GM21390 (cell line): ENCODE measurements at regions not wholly inside any gene's neighbourhood (a gene's known extent, or its start where the extent isn't known, plus 50 kb on each side); places are given as distances from the start of the nearest gene placed in this dataset.
"Not testable (repeated sequence)": the region's sequence is repeated elsewhere in the genome, so short reads cannot be mapped to it uniquely, and the experiment has no call there.

Experiments
- ATAC-seq: cut with Tn5 transposase; IDR thresholded peaks from one replicate; pipeline ENCODE4 v1.9.1; 2021; ENCODE audit not compliant: unreplicated experiment

DNA sequence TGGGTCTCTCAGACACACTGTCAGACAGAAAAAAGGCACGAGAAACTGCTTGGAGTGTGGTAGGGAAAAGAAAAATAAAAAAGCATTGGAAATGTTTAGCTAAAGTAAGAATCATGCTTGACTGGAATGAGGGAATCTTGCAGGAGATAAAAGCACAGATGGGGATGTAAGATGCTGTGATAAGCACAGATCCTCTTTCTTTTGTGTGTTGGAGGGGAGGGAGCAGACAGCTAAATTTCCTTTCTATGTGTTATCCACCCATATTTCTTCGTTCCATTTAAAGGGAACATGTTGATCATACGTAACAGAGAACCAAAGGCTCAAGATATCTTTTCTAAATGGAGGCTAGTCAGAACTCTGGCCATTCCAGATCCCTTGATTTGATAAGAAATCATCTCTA, 614.0 kb upstream of the LCORL start:
- no peak for ATAC-seq

DNA sequence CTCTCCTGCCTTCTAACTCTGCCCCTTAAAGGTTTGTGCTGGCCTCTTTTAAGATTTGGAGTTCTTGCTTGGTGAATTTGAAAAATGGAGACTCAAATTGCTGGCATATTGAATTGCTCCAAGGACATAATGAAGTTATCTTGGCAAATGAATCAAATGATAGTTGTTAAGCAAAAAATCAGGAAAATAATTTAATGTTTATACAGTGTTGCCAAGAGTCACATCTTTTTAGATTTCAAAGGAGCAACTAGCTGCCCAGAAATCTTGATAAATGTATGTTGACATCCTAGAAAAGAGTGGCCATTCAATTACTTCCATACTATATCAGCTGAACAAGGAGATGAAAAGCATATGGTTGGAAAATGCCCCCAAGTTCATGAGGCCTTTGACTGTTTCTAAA, 610.0 kb upstream of the LCORL start:
- ATAC-seq = no peak

DNA sequence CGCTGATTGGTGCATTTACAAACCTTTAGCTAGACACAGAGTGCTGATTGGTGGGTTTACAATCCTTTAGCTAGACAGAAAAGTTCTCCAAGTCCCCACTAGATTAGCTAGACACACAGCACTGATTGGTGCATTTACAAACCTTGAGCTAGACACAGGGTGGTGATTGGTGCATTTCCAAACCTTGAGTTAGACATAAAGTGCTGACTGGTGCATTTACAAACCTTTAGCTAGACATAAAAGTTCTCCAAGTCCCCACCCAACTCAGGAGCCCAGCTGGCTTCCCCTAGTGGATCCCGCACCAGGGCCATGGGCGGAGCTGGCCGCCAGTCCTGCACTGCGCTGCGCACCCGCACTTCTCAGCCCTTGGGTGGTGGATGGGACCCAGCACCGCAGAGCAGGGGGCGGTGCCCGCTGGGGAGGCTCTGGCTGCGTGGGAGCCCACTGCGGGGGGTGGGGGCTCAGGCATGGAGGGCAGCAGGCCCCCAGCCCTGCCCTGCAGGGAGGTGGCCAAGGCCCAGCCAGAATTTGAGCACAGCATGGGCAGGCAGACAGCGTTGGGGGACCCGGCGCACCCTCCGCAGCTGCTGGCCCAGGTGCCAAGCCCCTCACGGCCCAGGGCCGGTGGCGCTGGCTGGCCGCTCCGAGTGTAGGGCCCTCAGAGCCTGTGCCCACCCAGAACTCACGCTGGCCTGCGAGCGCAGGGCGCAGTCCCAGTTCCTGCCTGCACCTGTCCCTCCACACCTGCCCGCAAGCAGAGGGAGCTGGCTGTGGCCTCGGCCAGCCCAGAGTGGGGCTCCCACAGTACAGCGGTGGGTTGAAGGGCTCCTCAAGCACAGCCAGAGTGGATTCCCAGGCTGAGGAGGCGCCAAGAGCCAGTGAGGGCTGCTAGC, 608.9 kb upstream of the LCORL start:
- ATAC-seq = no peak

DNA sequence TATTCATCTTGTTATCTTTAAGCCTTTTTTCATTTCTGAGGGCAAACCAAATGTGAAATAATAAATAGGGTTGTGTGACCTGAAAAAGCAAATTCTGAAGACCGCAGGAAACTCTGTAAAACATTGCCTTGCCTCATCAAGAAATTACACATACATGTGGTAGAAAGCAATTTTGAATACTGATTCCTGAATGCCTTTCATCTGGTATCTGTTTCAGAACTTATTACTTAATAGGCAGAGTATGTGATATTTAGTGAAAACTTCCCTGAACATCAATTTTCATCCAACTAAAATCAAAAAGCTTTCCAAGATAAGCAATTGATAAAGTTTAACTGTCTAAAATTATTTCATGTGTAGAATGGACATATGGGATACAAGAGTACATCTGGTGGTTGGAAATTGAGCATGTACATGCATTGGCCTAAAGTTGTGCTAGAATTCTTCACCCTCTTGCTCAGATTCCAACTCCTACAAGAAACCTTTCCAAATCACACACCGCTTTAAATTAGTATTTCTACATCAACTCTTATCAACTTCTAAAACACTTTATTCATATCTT, 606.0 kb upstream of the LCORL start:
- ATAC-seq = no peak

DNA sequence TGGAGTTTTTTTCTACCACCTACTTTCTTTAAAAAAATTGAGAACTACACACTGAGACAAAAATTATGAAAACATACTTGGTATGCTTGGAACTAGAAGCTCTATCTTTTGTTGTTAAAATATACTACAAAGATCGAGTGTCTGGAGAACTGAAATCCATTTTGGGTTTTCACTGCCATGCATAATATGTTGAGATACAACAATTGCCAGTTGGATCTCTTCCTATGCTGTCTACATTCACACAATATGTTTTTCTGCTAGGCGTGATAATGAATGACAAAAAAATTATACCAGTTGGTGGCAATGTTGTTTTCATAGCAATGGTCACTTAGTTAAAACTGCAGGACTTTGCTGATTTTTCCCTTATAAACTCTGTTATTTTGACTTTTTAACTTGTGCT, 605.4 kb upstream of the LCORL start:
- ATAC-seq = no peak

DNA sequence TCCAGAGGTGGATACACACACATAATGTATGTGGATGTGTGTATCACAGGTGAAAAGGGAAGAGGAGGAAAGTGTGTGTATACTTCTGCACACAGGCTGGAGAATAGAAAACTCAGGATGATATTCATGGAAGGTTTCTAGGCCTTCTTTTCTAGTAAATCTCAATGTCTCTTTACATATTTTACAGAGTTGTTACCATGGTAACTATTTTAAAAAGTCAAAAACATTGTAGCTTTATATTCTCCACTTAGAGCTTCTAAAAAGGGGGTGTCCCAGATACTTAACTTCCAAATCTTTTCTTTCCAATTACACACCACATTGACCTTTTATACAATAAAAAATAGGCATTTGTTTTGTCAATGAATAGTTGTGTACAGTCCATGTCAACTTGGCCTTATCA, 604.8 kb upstream of the LCORL start:
- no peak for ATAC-seq

DNA sequence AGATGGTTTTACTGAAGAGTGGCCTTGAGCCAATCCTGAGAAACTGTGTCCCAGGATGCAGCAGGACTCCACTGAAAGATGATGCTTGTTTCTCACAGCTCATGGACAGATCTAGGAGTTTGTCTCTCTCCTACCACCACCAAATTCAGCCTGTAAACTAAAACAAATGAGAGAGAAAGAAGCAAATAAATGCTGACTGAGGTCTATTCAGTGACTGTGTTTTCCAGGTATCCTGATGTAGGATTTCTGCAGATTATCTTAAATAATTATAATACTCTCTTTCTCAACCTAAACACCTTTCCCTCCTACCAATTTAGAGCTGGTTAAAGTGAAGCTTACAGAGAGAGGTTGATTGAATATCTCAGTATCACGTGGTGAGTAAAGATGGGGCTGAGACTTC, 599.6 kb upstream of the LCORL start:
- no peak for ATAC-seq

DNA sequence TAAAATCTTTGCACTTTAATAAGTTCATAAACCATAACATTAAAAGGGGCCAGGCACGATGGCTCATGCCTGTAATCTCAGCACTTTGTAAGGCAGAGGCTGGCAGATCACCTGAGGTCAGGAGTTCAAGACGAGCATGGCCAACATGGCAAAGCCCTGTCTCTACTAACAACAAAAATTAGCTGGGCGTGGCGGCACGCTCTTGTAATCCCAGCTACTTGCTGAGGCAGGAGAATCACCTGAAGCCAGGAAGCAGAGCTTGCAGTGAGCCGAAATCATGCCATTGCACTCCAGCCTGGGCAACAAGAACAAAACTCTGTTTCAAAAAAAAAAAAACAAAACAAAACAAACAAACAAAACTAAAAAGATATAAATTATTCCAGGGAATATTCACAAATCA, 595.2 kb upstream of the LCORL start:
- ATAC-seq = no peak

DNA sequence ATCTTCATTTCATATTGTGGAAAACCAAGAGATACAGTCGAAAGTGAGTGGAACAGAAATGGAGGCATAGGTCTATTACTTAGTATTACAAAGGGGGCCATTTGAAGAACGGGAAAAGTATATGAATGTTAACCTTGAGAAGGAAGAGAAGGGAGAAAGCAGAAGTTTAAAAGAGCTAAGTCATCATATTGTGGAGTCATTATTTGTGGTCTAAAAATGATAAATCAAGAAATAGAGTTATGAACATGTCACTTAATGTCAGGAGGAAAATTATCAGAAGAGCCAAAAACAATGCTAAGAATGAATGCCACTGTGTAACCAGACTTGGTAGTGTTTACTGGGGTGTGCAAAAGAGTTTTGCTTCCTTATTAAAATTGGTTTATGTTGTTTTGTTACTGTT, 589.5 kb upstream of the LCORL start:
- ATAC-seq = no peak

DNA sequence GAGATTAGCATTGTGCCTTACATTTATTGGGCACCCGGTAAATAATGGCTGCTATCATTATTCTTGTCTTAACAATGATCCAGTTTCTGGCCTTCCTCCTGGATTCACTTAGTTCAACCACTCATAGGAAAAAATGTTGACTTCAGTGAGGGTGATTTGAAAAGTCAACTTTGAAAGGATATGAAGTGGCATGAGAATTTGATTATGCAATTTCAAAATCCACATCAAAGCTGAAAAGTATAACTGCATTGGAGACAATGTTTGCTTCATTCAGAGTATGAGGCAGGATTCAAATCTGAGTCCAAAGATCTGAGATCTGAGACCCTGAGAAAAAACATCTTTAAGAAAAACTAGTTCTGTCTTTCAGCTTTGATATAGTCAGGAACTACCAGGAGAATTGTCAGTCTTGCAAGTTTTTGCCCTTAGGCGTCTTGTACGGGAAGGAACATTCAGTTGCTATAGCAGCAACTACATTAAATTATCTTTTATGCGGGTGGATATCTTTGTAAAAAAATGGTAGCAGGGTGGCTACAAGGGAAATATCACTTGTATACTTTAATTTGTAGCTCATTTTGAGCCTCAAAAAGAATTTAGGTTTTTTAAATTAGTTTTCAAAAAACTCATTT, 587.5 kb upstream of the LCORL start:
- no peak for ATAC-seq

DNA sequence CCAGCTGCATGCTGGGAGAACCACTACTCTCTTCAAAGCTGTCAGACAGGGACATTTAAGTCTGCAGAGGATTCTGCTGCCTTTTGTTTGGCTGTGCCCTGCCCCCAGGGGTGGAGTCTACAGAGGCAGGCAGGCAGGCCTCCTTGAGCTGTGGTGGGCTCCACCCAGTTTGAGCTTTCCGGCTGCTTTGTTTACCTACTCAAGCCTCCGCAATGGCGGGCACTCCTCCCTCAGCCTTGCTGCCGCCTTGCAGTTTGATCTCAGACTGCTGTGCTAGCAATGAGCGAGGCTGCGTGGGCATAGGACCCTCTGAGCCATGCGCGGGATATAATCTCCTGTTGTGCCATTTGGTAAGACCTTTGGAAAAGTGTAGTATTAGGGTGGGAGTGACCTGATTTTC, 581.1 kb upstream of the LCORL start:
- ATAC-seq = not testable (repeated sequence)

DNA sequence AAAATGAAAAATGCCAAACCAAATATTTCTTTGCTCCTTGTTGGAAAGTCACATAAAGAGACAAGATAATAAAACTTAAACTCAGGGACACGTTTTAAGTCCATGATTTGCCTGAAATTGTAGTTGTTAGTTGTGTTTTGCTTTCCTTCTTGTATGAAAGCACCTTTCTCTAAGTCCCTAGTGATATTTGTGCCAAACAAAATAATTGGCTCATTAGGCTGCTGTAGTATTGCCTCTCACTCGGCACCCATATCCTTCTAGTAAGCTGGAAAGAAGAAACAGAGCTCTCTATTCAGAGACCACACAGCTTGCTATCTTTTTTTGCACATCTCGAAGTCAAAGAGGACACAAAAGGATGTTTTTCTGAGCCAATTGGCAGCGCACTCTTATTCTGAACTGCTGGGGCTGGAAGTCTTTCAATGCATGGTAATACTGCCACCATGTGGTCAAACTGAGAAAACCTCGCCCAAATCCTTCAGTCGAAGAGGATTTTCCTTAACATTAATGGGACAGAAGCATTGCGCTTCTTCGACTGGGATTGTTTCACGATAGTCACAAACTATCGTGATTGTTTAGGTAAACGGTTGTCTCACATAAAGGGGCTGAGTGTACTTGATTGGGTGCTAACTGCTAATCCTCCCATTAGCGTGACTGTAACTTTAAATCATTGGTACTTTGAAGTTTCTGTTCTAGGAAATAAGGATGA, 571.9 kb upstream of the LCORL start:
- peak; percentile 86 for ATAC-seq

DNA sequence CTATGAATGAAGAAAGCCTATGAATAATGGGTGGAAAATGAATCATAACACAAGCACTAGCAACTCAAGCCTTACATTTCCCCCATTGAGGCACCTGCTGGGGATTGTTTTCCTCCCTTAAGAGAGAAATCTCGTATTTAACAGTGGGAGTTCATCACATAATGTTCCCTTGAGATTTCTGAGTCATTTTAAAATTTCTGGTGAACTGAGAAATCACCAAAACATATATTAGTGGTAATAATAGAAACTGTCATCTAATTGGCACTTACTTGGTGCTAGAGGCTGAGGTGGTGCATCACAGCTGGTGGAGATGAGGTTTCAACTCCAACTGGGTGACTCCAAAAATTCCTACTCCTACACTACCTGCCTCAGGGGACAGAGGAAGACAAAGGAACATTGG, 561.3 kb upstream of the LCORL start:
- ATAC-seq = no peak

DNA sequence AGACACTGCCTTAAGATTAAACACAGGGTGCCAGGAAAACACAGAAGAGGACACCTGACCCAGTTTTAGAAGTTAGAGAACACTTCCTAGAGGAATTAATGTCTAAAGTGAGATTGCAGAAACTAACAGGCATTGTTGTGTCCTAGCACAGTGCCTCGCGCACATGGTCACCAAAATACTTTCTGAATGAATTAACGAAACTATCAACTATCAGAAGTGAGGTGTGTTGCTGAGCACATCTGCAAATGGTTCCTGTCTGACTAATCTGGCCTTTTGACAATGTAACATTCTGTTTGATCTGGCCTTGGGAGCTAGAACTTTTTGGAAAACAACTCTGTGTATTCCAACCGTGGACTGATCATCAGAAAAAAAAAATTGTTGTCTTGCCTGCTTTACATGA, 556.8 kb upstream of the LCORL start:
- ATAC-seq = peak; percentile 83

DNA sequence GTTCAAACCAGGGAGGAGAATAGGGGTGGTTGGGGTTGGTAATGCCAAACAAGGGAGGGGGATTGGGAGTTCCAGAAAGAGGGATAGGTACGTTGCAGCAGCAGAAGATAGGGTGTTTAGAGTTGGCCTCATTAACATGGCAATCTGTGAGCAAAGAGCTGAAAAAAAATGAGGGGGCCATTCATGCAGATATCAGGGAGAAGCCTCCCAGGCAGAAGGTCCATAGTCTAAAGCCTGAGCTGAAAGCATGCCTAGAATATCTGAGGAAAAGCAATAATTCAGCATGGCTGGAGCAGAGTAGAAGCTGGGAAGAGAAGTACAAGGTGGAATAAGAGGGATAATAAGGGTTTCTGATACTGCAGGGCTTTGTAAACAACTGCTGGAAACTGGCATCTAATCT, 550.9 kb upstream of the LCORL start:
- ATAC-seq = no peak

DNA sequence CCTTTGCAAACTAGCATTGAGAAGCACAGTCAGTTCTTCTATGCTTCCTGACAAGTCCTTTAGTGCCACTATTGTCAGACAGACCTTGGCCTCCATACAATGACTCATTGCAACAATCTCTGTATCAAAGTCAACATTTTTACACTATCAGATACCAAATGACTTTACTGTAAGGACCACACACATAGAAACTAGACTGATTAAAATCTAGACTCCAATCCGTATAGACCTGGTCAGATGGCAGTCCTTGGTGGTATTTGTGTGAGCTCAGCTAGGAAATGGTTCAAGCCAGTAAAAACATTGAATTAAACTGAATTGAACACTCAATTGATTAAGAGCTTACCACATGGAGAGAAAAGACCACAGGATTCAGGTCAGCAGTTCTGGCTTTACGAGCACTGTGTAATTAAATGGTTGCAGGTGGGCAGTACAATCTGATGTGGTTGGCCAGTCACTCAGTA, 549.8 kb upstream of the LCORL start:
- no peak for ATAC-seq

DNA sequence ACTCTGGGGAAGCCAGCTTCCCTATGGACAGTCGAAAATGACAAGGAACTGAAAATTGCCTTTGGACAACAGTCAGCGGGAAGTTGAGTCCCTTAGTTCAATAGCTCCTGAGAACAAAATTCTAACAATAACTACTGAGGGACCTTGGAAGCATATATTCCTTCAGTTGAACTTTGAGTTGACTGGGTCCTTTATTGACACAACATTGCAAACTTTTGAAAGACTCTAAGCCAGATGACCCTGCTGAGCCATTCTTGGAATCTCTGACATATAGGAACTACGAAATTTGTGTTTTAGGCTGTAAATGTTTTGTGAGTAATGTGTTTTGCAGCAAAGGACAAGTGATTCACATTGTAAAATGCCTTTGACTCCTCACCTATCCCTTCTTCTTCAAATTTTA, 548.8 kb upstream of the LCORL start:
- no peak for ATAC-seq

DNA sequence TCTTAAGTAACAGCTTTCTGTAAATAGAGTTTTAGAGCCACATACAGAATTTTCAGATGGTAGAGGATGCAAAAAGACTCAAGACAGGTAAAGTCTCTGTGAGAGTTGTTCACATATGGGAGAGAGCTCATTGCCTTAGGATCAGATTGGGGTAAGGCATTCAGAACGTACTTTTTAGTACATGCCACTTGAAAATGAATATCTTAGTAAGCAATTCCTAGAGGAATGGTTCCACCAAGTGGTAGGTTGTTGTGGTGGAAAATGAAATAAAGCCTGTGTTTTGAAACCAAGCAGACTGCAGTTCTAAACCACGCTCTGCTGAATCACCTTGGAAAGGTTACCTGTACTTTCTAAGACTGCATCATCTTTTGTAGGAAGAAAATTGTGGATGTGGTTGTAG, 547.0 kb upstream of the LCORL start:
- ATAC-seq = no peak

DNA sequence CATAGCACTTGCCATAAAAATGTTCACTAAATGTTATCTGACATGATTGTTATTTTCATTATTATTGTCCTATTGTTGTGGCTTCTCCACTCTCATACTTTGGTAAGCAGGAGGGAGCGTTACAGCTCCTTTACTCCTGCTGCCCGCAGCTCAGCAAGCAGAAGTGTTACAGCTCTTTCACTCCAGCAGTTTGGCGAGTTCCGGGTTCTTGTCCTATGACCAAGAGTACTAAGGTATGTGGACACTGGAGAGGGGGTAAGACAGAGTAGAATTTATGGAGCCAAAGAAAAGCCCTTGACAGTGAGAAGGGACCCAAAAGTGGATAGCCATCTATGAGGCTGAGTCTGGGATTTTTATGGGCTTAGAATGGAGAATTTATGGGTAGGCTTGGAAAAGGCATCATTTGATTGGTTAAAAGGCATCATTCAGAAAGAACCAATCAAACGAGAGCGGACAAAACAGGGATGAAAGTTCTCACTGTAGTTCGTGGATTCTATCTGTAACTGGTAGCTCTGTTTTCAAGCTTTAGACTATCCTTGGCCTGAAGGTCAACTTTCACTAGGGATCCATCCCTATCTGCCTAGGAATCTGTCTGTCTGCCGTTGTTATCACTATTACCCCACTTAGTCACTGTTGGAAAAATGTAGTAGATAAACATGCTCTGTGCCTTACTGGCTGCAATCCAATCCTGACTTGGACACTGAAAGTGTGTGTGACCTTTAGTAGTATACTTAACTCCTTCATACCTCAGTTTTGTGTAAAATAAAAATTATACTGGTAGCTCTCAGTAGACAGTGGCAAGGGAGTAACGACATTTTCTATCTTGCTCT, 545.6 kb upstream of the LCORL start:
- ATAC-seq = no peak

DNA sequence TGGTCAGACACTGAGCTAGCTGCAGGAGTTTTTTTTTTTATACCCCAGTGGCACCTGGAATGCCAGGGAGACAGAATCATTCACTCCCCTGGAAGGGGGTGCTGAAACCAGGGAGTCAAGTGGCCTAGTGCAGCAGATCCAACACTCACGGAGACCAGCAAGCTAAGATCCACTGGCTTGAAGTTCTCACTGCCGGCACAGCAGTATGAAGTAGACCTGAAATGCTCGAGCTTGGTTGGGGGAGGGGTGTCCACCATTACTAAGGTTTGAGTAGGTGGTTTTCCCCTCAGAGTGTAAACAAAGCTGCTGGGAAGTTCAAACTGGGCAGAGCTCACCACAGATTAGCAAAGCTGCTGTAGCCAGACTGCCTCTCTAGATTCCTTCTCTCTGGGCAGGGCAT, 537.9 kb upstream of the LCORL start:
- no peak for ATAC-seq

DNA sequence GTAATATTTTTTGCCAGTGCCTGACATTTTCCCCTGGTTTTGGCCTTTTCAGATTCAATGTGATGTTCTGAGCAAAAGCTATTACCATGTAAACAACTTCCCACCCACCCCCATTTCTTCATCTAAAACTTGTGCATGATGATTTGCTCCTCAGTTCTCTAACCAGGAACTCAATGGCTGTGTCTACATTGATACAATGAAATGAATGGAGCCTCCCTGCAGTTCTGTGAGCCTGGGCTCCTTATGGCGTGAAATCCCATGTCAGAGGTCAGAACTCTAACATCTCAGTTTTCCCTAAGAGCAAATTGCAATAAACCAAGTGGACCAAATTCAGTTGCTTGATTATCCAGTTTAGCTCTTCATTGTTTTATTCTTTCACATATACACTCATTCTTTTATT, 534.8 kb upstream of the LCORL start:
- ATAC-seq = no peak
